OCI-LY3 (cell line): ENCODE measurements at regions not wholly inside any gene's neighbourhood (a gene's known extent, or its start where the extent isn't known, plus 50 kb on each side); places are given as distances from the start of the nearest gene placed in this dataset.

Source experiments
- H2AFZ ChIP-seq: fragments of 200-600, 300-600 bp; shearing (Covaris generic); 2 replicates; pipeline ENCODE4 v1.6.0; 2014; ENCODE audit warnings: antibody characterized with exemption, low read depth, low read length
- H3K27ac ChIP-seq: fragments of 200-600, 300-600 bp; sonication (generic); 2 replicates; pipeline ENCODE4 v1.5.1; 2014; ENCODE audit warnings: mild to moderate bottlenecking, low read length, moderate library complexity, mixed read lengths
- H3K27me3 ChIP-seq: fragments of 200-600, 300-600 bp; sonication (generic); 2 replicates; pipeline ENCODE4 v1.6.1; 2014; ENCODE audit warnings: low read depth, low read length, mixed read lengths
- H3K36me3 ChIP-seq: fragments of 200-600, 300-600 bp; sonication (generic); replicated peaks from 2 replicates; pipeline ENCODE3; 2014; ENCODE audit warnings: low read depth, low read length, mixed read lengths
- H3K4me1 ChIP-seq: fragments of 300-600, 200-600 bp; sonication (generic); 2 replicates; pipeline ENCODE4 v1.6.1; 2014; ENCODE audit warnings: low read length, mixed read lengths
- H3K4me2 ChIP-seq: fragments of 200-600, 300-600 bp; sonication (generic); 2 replicates; pipeline ENCODE4 v1.6.1; 2014; ENCODE audit warnings: low read length, mixed read lengths
- H3K4me3 ChIP-seq: fragments of 300-600, 200-600 bp; sonication (generic); 2 replicates; pipeline ENCODE4 v1.5.1; 2014; ENCODE audit warnings: antibody characterized with exemption, mild to moderate bottlenecking, low read length, moderate library complexity
- H3K79me2 ChIP-seq: fragments of 300-600, 200-600 bp; shearing (Covaris generic); 2 replicates; pipeline ENCODE4 v1.6.1; 2014; ENCODE audit warnings: mild to moderate bottlenecking, low read length, mixed read lengths
- H3K9ac ChIP-seq: fragments of 300-600, 200-600 bp; shearing (Covaris generic); 2 replicates; pipeline ENCODE4 v1.6.0; 2014; ENCODE audit warnings: mild to moderate bottlenecking, low read length, moderate library complexity
- H3K9me3 ChIP-seq: fragments of 200-600, 300-600 bp; shearing (Covaris generic); 2 replicates; pipeline ENCODE4 v1.6.1; 2014; ENCODE audit warnings: low read length, mixed read lengths; ENCODE audit not compliant: insufficient read depth
- H4K20me1 ChIP-seq: fragments of 200-600, 300-600 bp; sonication (generic); 2 replicates; pipeline ENCODE4 v1.6.1; 2016; ENCODE audit warnings: low read length, mixed read lengths; ENCODE audit not compliant: insufficient read depth
- EZH2phosphoT487 ChIP-seq: fragments of 200-600 bp; shearing (Covaris generic); IDR thresholded peaks from 2 replicates; pipeline ENCODE4 v1.6.1; 2018; ENCODE audit warnings: antibody characterized with exemption, mixed run types, low read depth
- TF ChIP-seq, protein P1 (sequence below): fragments of 200-600, 300-600 bp; sonication (generic); IDR thresholded peaks from 2 replicates; pipeline ENCODE4 v1.5.1; 2014; ENCODE audit warnings: antibody characterized with exemption, low read length, low read depth

DNA sequence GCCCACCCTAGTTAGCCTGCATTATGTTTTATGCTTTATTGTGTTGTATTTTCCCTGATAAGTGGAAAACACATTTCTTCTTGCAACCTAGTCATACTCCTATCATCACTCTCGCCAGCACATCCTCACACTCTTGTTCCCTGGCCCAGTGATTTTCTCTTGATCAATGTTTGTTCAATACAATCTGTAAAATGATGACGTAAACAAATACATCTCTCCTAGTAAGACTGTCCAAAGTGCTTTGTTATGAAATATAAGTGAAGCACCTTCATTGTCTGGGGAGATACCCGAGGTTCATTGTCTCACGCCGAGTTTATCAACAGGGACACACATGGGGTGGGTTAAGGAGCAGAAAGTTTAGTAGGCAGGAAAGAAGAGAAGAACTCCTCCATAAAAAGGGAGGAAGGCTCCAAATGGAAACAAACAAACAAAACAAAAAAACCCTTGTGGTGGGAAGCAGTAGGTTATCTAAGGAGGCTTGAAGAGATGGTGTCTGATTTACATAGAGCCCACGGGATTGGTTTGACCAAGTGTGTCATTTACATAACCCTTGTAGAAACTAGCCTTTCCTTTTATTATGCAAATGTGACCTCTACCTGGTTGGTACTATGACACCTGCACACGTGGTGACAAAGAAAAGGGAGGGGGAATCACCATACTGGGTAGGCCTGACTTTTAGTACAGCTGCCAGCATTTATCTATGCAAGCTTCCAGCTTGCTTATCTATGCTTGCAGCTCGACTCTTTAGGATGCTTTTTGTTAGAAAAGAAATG lies 1317.9 kb upstream of the SPRY2 start:
- H3K27ac ChIP-seq, result no peak overlapping the region
- no peak overlapping the region for H3K9ac ChIP-seq
- H3K79me2 ChIP-seq, result no peaks in the 10 kb centered on the region
- no peak overlapping the region for H3K4me2 ChIP-seq
- no peaks in the 10 kb centered on the region for H3K27me3 ChIP-seq
- H3K36me3 ChIP-seq, result no peaks in the 10 kb centered on the region
- H3K4me1 ChIP-seq, result peaks cover 6% of the 10 kb centered on the region; the same call in 1 of the 2 replicates
- H4K20me1 ChIP-seq, result no peaks in the 10 kb centered on the region
- 0 out of 2 replicates have a peak, but pooled peaks cover 3% of the 10 kb centered on the region for H3K9me3 ChIP-seq
- no peak overlapping the region for H2AFZ ChIP-seq
- TF ChIP-seq, protein P1, sequence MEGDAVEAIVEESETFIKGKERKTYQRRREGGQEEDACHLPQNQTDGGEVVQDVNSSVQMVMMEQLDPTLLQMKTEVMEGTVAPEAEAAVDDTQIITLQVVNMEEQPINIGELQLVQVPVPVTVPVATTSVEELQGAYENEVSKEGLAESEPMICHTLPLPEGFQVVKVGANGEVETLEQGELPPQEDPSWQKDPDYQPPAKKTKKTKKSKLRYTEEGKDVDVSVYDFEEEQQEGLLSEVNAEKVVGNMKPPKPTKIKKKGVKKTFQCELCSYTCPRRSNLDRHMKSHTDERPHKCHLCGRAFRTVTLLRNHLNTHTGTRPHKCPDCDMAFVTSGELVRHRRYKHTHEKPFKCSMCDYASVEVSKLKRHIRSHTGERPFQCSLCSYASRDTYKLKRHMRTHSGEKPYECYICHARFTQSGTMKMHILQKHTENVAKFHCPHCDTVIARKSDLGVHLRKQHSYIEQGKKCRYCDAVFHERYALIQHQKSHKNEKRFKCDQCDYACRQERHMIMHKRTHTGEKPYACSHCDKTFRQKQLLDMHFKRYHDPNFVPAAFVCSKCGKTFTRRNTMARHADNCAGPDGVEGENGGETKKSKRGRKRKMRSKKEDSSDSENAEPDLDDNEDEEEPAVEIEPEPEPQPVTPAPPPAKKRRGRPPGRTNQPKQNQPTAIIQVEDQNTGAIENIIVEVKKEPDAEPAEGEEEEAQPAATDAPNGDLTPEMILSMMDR, result no peak
- TF ChIP-seq EZH2phosphoT487, result no peak
- H3K4me3 ChIP-seq, result no peak overlapping the region

DNA sequence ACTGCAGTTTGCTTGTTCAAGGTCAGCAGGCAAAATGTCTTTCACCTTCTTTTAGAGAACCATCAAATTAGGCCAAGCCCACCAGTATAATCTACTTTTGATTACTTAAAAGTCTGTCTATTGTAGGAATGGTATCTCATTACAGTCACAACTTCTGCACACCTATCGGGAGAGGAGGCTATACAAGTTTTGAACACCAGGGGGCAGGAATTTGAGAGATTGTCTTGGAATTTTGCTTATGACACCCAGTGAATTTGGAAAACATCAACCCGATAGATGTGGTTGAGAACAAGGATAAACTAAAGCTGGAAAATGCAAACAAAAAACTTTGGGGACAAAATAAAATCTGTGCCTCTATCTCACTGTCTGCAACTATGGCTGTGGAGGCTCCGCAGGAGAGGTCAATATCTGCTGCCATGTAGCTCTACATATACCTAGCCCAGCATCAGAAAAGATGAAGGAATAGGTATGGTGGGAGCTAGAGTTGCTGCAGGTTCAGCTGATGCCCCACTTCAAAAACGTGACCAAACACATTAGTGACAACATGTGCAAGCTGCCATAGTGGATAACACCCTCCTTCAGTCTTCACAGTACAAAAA lies 1299.2 kb upstream of the SPRY2 start:
- Histone ChIP-seq H3K36me3 (no peaks in the 10 kb centered on the region), H3K9ac (no peak overlapping the region), H3K4me2 (peak overlapping the region; percentile 18; the same call in 1 of the 2 replicates), H3K4me3 (no peak overlapping the region), H3K27me3 (no peaks in the 10 kb centered on the region), H4K20me1 (no peaks in the 10 kb centered on the region), H2AFZ (no peak overlapping the region; the same call in 1 of the 2 replicates), H3K79me2 (no peaks in the 10 kb centered on the region), H3K4me1 (no peaks in the 10 kb centered on the region), H3K9me3 (no peaks in the 10 kb centered on the region), H3K27ac (no peak overlapping the region)
- TF ChIP-seq, protein P1, result peak; percentile 92
- no peak for TF ChIP-seq EZH2phosphoT487

DNA sequence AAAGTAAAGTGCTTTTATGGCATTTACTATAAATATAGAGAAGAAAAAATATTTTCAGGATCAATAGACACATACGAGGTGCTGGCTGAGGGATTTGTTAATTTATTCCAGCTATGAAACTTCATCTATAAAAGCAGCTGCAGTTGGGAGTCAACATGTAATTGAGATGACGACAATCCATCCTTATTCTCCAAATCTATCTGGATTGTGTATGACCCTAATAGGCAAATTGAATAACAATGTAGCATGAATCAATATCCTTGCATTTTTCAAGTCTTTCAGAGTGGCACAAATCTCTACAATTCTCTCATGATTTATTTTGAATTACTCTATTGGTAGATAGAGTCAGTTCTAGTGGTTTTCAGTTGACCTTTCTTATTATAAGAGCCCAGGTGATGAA lies 1296.5 kb upstream of the SPRY2 start:
- no peak overlapping the region for H3K9ac ChIP-seq
- H3K27ac ChIP-seq, result no peak overlapping the region
- H3K4me2 ChIP-seq, result no peak overlapping the region
- H3K4me3 ChIP-seq, result no peak overlapping the region
- H4K20me1 ChIP-seq, result no peaks in the 10 kb centered on the region
- H3K27me3 ChIP-seq, result no peaks in the 10 kb centered on the region
- no peaks in the 10 kb centered on the region for H3K79me2 ChIP-seq
- no peaks in the 10 kb centered on the region for H3K4me1 ChIP-seq
- no peak overlapping the region for H2AFZ ChIP-seq
- H3K36me3 ChIP-seq, result no peaks in the 10 kb centered on the region
- TF ChIP-seq, protein P1, result no peak
- TF ChIP-seq EZH2phosphoT487, result no peak
- H3K9me3 ChIP-seq, result no peaks in the 10 kb centered on the region

DNA sequence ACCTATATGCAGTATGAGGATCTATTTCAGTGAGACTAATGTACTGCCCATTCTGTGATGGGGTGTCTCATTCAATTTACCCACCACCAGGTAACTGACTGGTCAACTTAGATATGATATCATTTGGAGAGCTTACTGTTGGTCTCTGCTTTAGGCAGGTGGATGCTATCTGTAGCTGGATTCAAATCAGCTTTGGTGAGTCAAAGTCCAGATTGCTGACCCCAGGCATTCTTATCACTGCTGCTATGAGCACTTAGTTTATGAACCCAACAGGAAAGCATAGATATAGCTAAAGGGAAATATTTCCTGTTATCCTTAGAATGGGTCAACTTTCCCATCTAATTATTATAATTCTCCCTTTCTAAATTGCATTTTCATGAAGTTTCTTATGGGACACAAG lies 1295.2 kb upstream of the SPRY2 start:
- H3K4me3 ChIP-seq, result no peak overlapping the region
- TF ChIP-seq EZH2phosphoT487, result no peak
- TF ChIP-seq, protein P1, result no peak
- H3K9me3 ChIP-seq, result no peaks in the 10 kb centered on the region
- no peaks in the 10 kb centered on the region for H3K27me3 ChIP-seq
- no peaks in the 10 kb centered on the region for H3K4me1 ChIP-seq
- no peaks in the 10 kb centered on the region for H4K20me1 ChIP-seq
- no peak overlapping the region for H3K9ac ChIP-seq
- no peaks in the 10 kb centered on the region for H3K79me2 ChIP-seq
- no peak overlapping the region for H2AFZ ChIP-seq
- no peaks in the 10 kb centered on the region for H3K36me3 ChIP-seq
- no peak overlapping the region for H3K27ac ChIP-seq
- no peak overlapping the region for H3K4me2 ChIP-seq
